Fibroblast of lung (primary cell): ENCODE measurements at regions not wholly inside any gene's neighbourhood (a gene's known extent, or its start where the extent isn't known, plus 50 kb on each side); places are given as distances from the start of the nearest gene placed in this dataset.

Experiments used
- CTCF ChIP-seq, 2 donors: IDR thresholded peaks in 1 of 2; conservative IDR thresholded peaks in 1 of 2; 1 replicate in 1 of 2; 2 replicates in 1 of 2; pipeline ENCODE4 v1.5.1; 2011 to 2012; ENCODE audit warnings: low read length in 2 of 2, control low read depth in 1 of 2, inconsistent platforms in 1 of 2, low read depth in 1 of 2, mild to moderate bottlenecking in 1 of 2
- EZH2 ChIP-seq: IDR thresholded peaks from 2 replicates; pipeline ENCODE4 v1.5.1; 2012; ENCODE audit warnings: low read length, control low read depth, mild to moderate bottlenecking; ENCODE audit errors: missing control alignments

GRCh38 chr1:50272912-50273311, 150.3 kb downstream of the DMRTA2 start:
- TF ChIP-seq CTCF (conservative IDR thresholded peaks at IDR 0.05 in 1 of 2, IDR thresholded peaks at IDR 0.05 in 1 of 2; ENCODE audit: low read depth in 1 of 2, low read length in 2 of 2) (no peak), EZH2 (no peak)
